Gastroesophageal sphincter (tissue), 4 donors: ENCODE measurements at regions not wholly inside any gene's neighbourhood (a gene's known extent, or its start where the extent isn't known, plus 50 kb on each side); places are given as distances from the start of the nearest gene placed in this dataset.

Source experiments
- ATAC-seq: fragments of 150-250 bp; one replicate; pipeline ENCODE4 v1.9.1; 2016; ENCODE audit warnings: mild to moderate bottlenecking, moderate library complexity
- H3K27ac ChIP-seq, 4 donors: fragments of 200-600 bp; sonication (generic) in 3 of 4; 1 replicate in 3 of 4; 2 replicates in 1 of 4; pipeline ENCODE4 v1.5.1; 2016 to 2019
- H3K27me3 ChIP-seq: fragments of 200-600 bp; sonication (generic); one replicate; pipeline ENCODE4 v1.5.1; 2019
- H3K36me3 ChIP-seq, 2 donors: fragments of 200-600 bp; sonication (generic); one replicate each; pipeline ENCODE4 v1.5.1; 2019; ENCODE audit warnings: control low read depth in 1 of 2
- H3K4me1 ChIP-seq, 3 donors: fragments of 200-600 bp; sonication (generic); 1 replicate in 2 of 3; 2 replicates in 1 of 3; pipeline ENCODE4 v1.5.1; 2016 to 2019; ENCODE audit warnings: control low read depth in 2 of 3
- H3K4me3 ChIP-seq, 2 donors: fragments of 200-600 bp; sonication (generic); one replicate each; pipeline ENCODE4 v1.5.1; 2019; ENCODE audit warnings: mild to moderate bottlenecking in 1 of 2, moderate library complexity in 1 of 2
- H3K9me3 ChIP-seq, 3 donors: fragments of 200-600 bp; sonication (generic); one replicate each; pipeline ENCODE4 v1.5.1; 2017 to 2019; ENCODE audit warnings: control low read depth in 2 of 3
- CTCF ChIP-seq, 4 experiments: fragments of 200-600 bp in 2 of 4; fragments of 450-650 bp in 2 of 4; sonication (generic) in 1 of 4; IDR thresholded peaks; one replicate each; pipeline ENCODE4 v1.5.1; 2017 to 2019; ENCODE audit warnings: antibody characterized with exemption in 4 of 4, mild to moderate bottlenecking in 2 of 4, moderate library complexity in 2 of 4
- EP300 ChIP-seq: sonication (generic); formaldehyde crosslinking; IDR thresholded peaks from one replicate; pipeline ENCODE4 v1.6.1; 2017; ENCODE audit warnings: antibody characterized with exemption, mild to moderate bottlenecking
- POLR2A ChIP-seq, 2 donors: fragments of 450-650 bp; IDR thresholded peaks; one replicate each; pipeline ENCODE4 v1.6.1; 2017; ENCODE audit warnings: antibody characterized with exemption in 2 of 2, mild to moderate bottlenecking in 2 of 2, moderate library complexity in 1 of 2
- POLR2AphosphoS5 ChIP-seq: sonication (generic); formaldehyde crosslinking; IDR thresholded peaks from one replicate; pipeline ENCODE4 v1.6.1; 2017; ENCODE audit warnings: antibody characterized with exemption
- WGBS, 2 donors: methylation state at CpG; one replicate each; pipeline ENCODE4 v1.1.5; 2018; ENCODE audit warnings: low coverage in 1 of 2; 5-methylcytosine and 5-hydroxymethylcytosine counted together

GRCh38 chr3:73768524-73769308 lies 144.0 kb upstream of the PDZRN3 start:
- TF ChIP-seq POLR2AphosphoS5 (no peak), CTCF (IDR thresholded peaks at IDR 0.05) (peak in 1 of 4 experiments; percentile 7), EP300 (no peak), POLR2A (IDR thresholded peaks at IDR 0.05) (no peak)
- Histone ChIP-seq H3K27me3 (no peaks in the 10 kb centered on the region), H3K4me3 (no peak overlapping the region), H3K36me3 (no peaks in the 10 kb centered on the region), H3K4me1 (peaks cover 0 to 27% (median 0%) of the 10 kb centered on the region in 3 donors), H3K27ac (no peak overlapping the region), H3K9me3 (no peaks in the 10 kb centered on the region)
- WGBS, 2 donors: 61 to 66% methylated on average over 5 of the region's 5 CpGs
- ATAC-seq: no peak

GRCh38 chr3:73766599-73767381 lies 142.0 kb upstream of the PDZRN3 start:
- Histone ChIP-seq H3K27me3 (no peaks in the 10 kb centered on the region), H3K9me3 (no peaks in the 10 kb centered on the region)
- WGBS, 2 donors: 45 to 58% methylated on average over 3 to 5 of the region's 7 CpGs

DNA sequence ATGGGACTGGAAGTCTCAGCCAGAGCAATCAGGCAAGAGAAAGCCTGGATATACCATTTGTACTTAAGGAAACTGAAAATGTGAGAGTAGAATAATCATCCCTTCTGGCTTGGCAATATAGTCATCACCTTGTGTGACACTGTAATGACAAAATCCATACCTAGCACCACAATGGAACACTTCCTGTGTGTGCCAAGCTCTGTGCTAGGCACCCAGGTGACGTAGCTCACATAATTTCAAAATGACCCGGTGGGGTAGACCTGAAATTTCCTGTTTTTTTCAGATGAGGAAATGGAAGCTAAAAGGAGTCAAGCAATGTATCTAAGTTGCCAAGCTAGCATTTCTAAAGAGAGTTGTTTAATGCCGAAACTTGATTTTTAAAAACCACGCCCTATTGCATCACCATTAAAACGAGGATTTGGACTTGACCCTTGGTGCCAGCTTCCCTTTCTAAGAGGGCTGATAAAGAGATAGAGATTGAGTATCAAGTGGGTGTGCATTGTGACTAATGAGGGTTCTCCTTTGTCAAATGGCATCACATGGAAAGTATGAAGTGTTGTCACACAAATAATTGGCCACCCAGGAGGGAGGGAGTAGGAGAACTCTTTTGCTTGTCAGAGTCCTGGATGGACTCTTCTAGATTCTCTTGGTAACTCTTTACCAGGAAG lies 141.3 kb upstream of the PDZRN3 start:
- 54 to 71% methylated on average over 5 of the region's 5 CpGs for WGBS, 2 donors
- Histone ChIP-seq H3K27ac (peak overlapping the region; percentile 53 to 76 (median 72)), H3K4me1 (peaks cover 0 to 27% (median 0%) of the 10 kb centered on the region in 3 donors), H3K4me3 (no peak overlapping the region), H3K27me3 (no peaks in the 10 kb centered on the region), H3K9me3 (no peaks in the 10 kb centered on the region), H3K36me3 (no peaks in the 10 kb centered on the region)
- TF ChIP-seq EP300 (no peak), POLR2AphosphoS5 (no peak)
- peak; percentile 66 for ATAC-seq

More at GRCh38 chr3:73766599-73767381, 142.0 kb upstream of the PDZRN3 start:
- ATAC-seq: peak; percentile 74
- Histone ChIP-seq H3K27ac (peak overlapping the region; percentile 71 to 81 (median 74)), H3K36me3 (no peaks in the 10 kb centered on the region), H3K4me3 (peak overlapping the region; percentile 26 to 29), H3K4me1 (peaks cover 0 to 27% (median 0%) of the 10 kb centered on the region in 3 donors)
- TF ChIP-seq CTCF (IDR thresholded peaks at IDR 0.05) (no peak), EP300 (no peak), POLR2AphosphoS5 (peak; percentile 41)

- TF ChIP-seq CTCF (IDR thresholded peaks at IDR 0.05) (no peak), POLR2A (IDR thresholded peaks at IDR 0.05) (no peak), EP300 (no peak), POLR2AphosphoS5 (no peak)
- Histone ChIP-seq H3K4me1 (peaks cover 0 to 23% (median 0%) of the 10 kb centered on the region in 3 donors), H3K36me3 (no peaks in the 10 kb centered on the region), H3K27ac (no peak overlapping the region), H3K27me3 (no peaks in the 10 kb centered on the region), H3K4me3 (no peak overlapping the region), H3K9me3 (no peaks in the 10 kb centered on the region)
- ATAC-seq: no peak
- 89 to 100% methylated on average over 3 to 5 of the region's 5 CpGs for WGBS, 2 donors
Observed at GRCh38 chr3:73762855-73763254, 138.1 kb upstream of the PDZRN3 start.

DNA sequence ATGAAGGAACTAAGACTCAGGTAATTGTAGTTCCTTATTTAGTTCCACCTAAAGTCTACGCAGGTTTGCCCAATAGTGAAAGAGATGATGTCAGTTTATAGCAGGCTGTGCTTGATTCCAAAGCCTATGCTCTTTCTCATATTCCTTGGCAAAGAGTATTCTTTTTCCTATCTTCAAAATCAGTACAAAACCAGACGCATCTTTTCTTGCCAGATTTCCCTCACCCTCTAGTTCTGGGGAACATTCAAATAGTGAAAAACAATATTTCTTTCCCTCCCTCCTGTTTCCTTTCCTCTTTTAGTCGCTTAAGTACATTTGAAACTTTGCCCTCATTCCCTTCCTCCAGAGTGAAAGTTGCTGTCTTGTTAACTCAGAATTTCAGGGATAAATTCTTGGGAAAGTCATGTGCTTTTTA lies 134.6 kb upstream of the PDZRN3 start:
- Histone ChIP-seq H3K4me3 (no peak overlapping the region), H3K36me3 (no peaks in the 10 kb centered on the region), H3K27ac (peak overlapping the region in 2 of 4 donors; percentile 4 to 42), H3K27me3 (no peaks in the 10 kb centered on the region), H3K9me3 (no peaks in the 10 kb centered on the region), H3K4me1 (peaks cover 0 to 5% (median 0%) of the 10 kb centered on the region in 3 donors)
- no peak for TF ChIP-seq POLR2A (IDR thresholded peaks at IDR 0.05)
- no peak for TF ChIP-seq EP300
- TF ChIP-seq CTCF (IDR thresholded peaks at IDR 0.05): no peak
- no peak for TF ChIP-seq POLR2AphosphoS5
- ATAC-seq: no peak
- WGBS, 2 donors: 30 to 56% methylated on average over 3 of the region's 3 CpGs
